ENCODE measurements at regions not wholly inside any gene's neighbourhood (a gene's known extent, or its start where the extent isn't known, plus 50 kb on each side); places are given as distances from the start of the nearest gene placed in this dataset.
"Not testable (repeated sequence)": the region's sequence is repeated elsewhere in the genome, so short reads cannot be mapped to it uniquely, and the experiment has no call there.

- H3K27me3 ChIP-seq: no peaks in the 10 kb centered on the region
- no peak overlapping the region for H3K4me3 ChIP-seq
- H3K9me3 ChIP-seq: no peaks in the 10 kb centered on the region
- TF ChIP-seq POLR2A (IDR thresholded peaks at IDR 0.05) (no peak), CTCF (IDR thresholded peaks at IDR 0.05) (no peak)
- H3K27ac ChIP-seq: no peak overlapping the region
- intact Hi-C loops (cut with DNase I; ENCODE audit: low total_unique reads): no loop called here
- H3K36me3 ChIP-seq: no peaks in the 10 kb centered on the region
- DNase-seq: no peak
- peaks cover 0 to 10% of the 10 kb centered on the region in 2 donors for H3K4me1 ChIP-seq
These were observed 154.8 kb upstream of the TNRC6C start for GRCh38 chr17:77803726-77804125.

- DNase-seq: no peak
These were observed 153.6 kb upstream of the TNRC6C start for GRCh38 chr17:77804796-77805426.

GRCh38 chr17:77805970-77806369 lies 152.5 kb upstream of the TNRC6C start:
- H3K9me3 ChIP-seq; H3K4me3 ChIP-seq; intact Hi-C loops (cut with DNase I; ENCODE audit: low total_unique reads); H3K36me3 ChIP-seq; H3K27me3 ChIP-seq; DNase-seq; H3K27ac ChIP-seq: not testable (repeated sequence)
- H3K4me1 ChIP-seq: peaks cover 0 to 19% of the 10 kb centered on the region in 2 donors

More at GRCh38 chr17:77804796-77805426, 153.6 kb upstream of the TNRC6C start:
- no peaks in the 10 kb centered on the region for H3K9me3 ChIP-seq
- H3K4me1 ChIP-seq: peaks cover 0 to 10% of the 10 kb centered on the region in 2 donors
- no peak overlapping the region for H3K27ac ChIP-seq
- intact Hi-C loops (cut with DNase I; ENCODE audit: low total_unique reads): no loop called here
- no peaks in the 10 kb centered on the region for H3K27me3 ChIP-seq
- no peak for TF ChIP-seq POLR2A (IDR thresholded peaks at IDR 0.05)
- no peak for TF ChIP-seq CTCF (IDR thresholded peaks at IDR 0.05)
- H3K4me3 ChIP-seq: no peak overlapping the region
- no peaks in the 10 kb centered on the region for H3K36me3 ChIP-seq

- TF ChIP-seq POLR2A (IDR thresholded peaks at IDR 0.05) (no peak), CTCF (IDR thresholded peaks at IDR 0.05) (no peak)
- H3K36me3 ChIP-seq: no peaks in the 10 kb centered on the region
- H3K4me1 ChIP-seq: peaks cover 5 to 26% of the 10 kb centered on the region in 2 donors
- H3K4me3 ChIP-seq: no peak overlapping the region
- DNase-seq: no peak
- intact Hi-C loops (cut with DNase I; ENCODE audit: low total_unique reads): no loop called here
- H3K27me3 ChIP-seq: no peaks in the 10 kb centered on the region
- H3K27ac ChIP-seq: no peak overlapping the region
- H3K9me3 ChIP-seq: no peaks in the 10 kb centered on the region
These were observed 151.3 kb upstream of the TNRC6C start for GRCh38 chr17:77807051-77807745.

GRCh38 chr17:77807746-77808441 lies 150.6 kb upstream of the TNRC6C start:
- no peak for DNase-seq
- Histone ChIP-seq H3K9me3 (no peaks in the 10 kb centered on the region), H3K36me3 (no peaks in the 10 kb centered on the region), H3K27ac (no peak overlapping the region), H3K4me3 (no peak overlapping the region), H3K4me1 (peaks cover 5 to 21% of the 10 kb centered on the region in 2 donors), H3K27me3 (no peaks in the 10 kb centered on the region)
- no peak for TF ChIP-seq CTCF (IDR thresholded peaks at IDR 0.05)
- TF ChIP-seq POLR2A (IDR thresholded peaks at IDR 0.05): no peak
- intact Hi-C loops (cut with DNase I; ENCODE audit: low total_unique reads): no loop called here
